ENCODE measurements at regions not wholly inside any gene's neighbourhood (a gene's known extent, or its start where the extent isn't known, plus 50 kb on each side); places are given as distances from the start of the nearest gene placed in this dataset.

DNA sequence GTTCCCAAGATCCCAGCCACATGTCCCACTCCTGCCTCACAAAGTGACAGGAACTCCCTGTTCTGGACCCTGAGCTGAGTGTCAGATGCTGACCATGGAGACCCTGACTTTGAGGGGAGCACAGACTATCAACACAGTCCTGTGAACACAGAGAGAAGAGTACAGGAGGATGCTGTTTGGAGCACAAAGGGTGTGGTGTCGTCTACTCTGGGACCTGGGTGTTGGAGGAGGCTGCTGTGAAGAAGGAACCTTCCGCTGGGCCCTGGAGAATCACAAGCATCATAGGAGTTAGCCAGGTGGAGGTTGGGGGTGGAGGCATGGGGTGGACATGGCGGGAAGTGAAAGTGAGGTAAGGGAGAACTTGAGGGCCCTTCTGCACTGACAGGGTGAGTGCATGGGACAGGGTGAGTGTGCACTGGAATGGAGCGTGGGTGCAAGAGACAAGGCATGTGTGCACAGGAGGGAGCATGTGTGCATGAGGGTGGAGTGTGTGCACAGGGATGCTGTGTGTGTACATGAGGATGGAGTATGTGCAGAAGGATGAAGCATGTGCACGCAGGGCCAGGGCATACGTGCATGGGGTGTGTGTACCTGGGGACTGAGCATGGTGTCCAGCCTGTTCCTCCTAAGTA, 70.7 kb upstream of the ANTXRL start:
- TF ChIP-seq ZNF274 (IDR thresholded peaks at IDR 0.05; ENCODE audit: low read depth, low read length) (no peak), YY1 (IDR thresholded peaks at IDR 0.05; ENCODE audit: insufficient read depth, insufficient read length) (no peak)
